GM21717 (cell line): ENCODE measurements at regions not wholly inside any gene's neighbourhood (a gene's known extent, or its start where the extent isn't known, plus 50 kb on each side); places are given as distances from the start of the nearest gene placed in this dataset.

Source experiments
- ATAC-seq: cut with Tn5 transposase; IDR thresholded peaks from one replicate; pipeline ENCODE4 v1.9.1; 2021; ENCODE audit warnings: mild to moderate bottlenecking, moderate library complexity; ENCODE audit not compliant: unreplicated experiment

GRCh38 chr2:207256476-207257207 is 90.9 kb upstream of the KLF7 start:
- ATAC-seq = no peak

- no peak for ATAC-seq
Measured at GRCh38 chr2:207257251-207258250, 91.8 kb upstream of the KLF7 start.

- ATAC-seq = no peak
Measured at GRCh38 chr2:207258263-207258991, 92.7 kb upstream of the KLF7 start.

- ATAC-seq = no peak
Measured at GRCh38 chr2:207260021-207260420, 94.3 kb upstream of the KLF7 start.

- no peak for ATAC-seq
Measured at GRCh38 chr2:207260947-207261346, 95.2 kb upstream of the KLF7 start.

GRCh38 chr2:207264310-207264709 is 98.6 kb upstream of the KLF7 start:
- ATAC-seq = no peak

GRCh38 chr2:207265332-207265731 is 99.6 kb upstream of the KLF7 start:
- ATAC-seq = no peak

- no peak for ATAC-seq
Measured at GRCh38 chr2:207265869-207266268, 100.1 kb upstream of the KLF7 start.

GRCh38 chr2:207266648-207267047 is 100.9 kb upstream of the KLF7 start:
- no peak for ATAC-seq

GRCh38 chr2:207269038-207269437 is 103.3 kb upstream of the KLF7 start:
- ATAC-seq = no peak

GRCh38 chr2:207274530-207275189 is 108.9 kb upstream of the KLF7 start:
- ATAC-seq = no peak

- ATAC-seq = no peak
Measured at GRCh38 chr2:207275779-207276178, 110.0 kb upstream of the KLF7 start.

- ATAC-seq = no peak
Measured at GRCh38 chr2:207276248-207276647, 110.5 kb upstream of the KLF7 start.

GRCh38 chr2:207276858-207277257 is 111.1 kb upstream of the KLF7 start:
- ATAC-seq = no peak

GRCh38 chr2:207279520-207279919 is 113.8 kb upstream of the KLF7 start:
- no peak for ATAC-seq

- ATAC-seq = no peak
Measured at GRCh38 chr2:207281436-207281835, 115.7 kb upstream of the KLF7 start.

- no peak for ATAC-seq
Measured at GRCh38 chr2:207282916-207283315, 117.2 kb upstream of the KLF7 start.

- no peak for ATAC-seq
Measured at GRCh38 chr2:207283356-207283755, 117.6 kb upstream of the KLF7 start.

- no peak for ATAC-seq
Measured at GRCh38 chr2:207284556-207285472, 119.1 kb upstream of the KLF7 start.

- ATAC-seq = no peak
Measured at GRCh38 chr2:207285473-207285815, 119.7 kb upstream of the KLF7 start.
